Fibroblast of skin of right quadriceps (primary cell): ENCODE measurements at regions not wholly inside any gene's neighbourhood (a gene's known extent, or its start where the extent isn't known, plus 50 kb on each side); places are given as distances from the start of the nearest gene placed in this dataset.

ENCODE experiments used
- DNase-seq: peaks from one replicate; pipeline ENCODE4 v3.0.0-alpha.2; 2013

DNA sequence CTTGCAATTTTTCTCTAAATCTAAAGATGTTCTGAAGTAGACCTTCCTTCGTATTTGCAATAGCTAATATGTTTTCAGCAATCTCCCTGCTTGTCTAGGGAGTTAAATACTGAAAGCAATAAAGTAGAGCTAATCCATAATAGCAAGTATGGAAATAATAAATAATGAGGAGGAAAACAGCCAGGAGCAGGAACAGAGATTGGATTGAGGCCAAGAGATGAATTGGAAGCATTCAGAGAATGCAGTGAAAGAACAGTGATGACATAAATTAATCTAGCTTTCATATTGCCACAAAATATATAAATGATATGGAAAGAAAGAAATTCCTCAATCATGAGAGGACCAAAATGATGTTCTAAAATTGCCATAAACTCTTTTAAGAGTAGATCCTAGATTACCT lies 679.7 kb downstream of the METTL4 start:
- peak; percentile 1 for DNase-seq

- DNase-seq: no peak
These were observed 679.1 kb downstream of the METTL4 start for GRCh38 chr18:1892191-1892590.

DNA sequence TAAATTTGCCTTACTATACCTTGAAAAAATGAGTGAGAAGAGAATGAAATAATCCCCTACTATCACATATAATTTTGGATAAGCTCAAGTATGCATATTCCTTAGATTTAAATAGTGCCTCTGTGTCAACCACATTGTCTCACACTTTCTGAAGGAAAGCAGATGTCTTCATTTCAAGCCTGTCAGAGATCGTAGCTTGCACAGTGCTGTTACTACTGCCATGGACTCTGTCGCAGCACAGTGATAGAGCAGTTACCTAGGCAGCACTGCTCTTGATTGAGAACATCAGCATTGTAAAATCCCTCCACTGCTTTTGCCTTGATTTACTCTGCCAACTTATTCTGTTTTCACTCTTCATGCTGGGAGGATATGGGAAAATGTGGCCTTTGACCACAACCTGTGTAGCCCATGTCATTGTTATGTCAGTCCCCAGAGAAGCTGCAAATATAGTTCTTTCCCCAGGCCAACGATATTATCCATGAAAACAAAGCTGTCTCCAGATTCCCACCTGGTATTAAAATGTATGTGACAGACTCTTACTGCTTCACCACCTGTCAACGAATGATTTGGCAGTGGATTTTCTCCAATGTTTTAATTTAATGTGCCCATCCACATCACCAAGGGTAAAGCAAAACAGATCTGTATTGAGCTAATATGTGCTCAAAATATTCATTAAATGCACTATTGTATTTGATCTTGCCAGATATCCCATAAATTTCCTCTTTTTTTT lies 675.7 kb downstream of the METTL4 start:
- no peak for DNase-seq

- DNase-seq: no peak
These were observed 664.9 kb downstream of the METTL4 start for GRCh38 chr18:1906421-1906820.

DNA sequence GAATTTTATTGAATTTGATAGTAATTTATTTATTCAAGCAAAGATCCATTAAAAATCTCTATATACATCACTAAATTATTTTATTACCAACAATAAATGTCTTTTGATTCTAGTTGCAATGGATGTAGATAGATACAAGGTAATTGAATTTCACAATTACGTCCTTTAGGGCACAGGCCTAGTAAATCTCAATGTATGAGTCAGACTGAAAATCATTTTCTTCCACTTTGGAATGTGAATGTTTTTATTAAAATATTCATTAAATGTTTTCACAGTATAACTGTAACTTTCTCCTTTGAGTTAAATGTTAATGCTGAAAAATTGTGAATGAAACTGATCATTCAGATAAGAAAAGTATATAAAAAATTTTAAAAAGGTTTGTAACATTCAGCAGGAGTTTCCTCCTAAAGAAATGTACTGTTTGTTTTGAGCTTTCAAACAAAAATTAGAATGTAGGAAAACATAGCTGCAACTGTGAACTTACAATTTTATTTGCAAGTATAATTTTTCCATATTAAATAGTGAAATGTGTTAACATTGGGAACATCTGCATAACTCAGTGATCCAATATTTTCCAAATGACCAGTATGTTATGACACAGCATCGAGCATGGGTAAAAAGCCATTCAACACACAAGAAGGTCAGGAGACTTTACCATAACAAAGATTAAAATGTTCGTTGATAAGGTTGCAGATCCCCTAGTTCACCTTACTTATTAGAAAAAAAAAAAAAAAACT lies 663.7 kb downstream of the METTL4 start:
- DNase-seq: no peak

- no peak for DNase-seq
These were observed 656.8 kb downstream of the METTL4 start for GRCh38 chr18:1914489-1914888.

DNA sequence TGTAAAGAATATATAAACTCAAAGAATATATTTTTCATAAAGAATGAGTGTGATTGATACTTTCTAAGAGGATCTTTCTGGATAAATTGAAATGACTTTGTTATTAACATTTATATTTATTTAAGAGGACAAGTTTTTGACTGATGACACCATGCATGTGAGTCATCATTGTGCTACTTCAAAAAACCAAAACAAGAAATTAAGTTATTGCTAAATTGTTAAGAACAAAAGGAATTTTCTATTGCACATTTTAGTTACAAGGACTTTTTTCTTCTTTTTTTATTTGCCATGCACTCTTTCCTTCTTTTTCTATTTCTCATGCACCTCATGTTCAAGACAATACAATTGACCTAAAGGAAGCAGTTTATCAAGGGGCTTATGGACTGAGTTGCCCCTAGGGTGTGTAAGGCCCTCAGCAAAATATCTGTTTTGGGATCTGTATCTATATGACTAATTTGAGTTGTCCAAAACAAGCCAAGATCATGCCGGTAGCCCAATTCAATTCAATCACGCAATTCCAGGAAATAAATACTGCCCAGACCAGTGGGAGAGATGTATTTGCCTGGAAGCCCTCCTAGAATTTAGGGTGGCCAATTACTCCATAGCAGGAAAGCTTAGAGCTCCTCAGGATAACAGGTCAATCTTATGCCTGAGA lies 654.3 kb downstream of the METTL4 start:
- DNase-seq: peak; percentile 1

DNA sequence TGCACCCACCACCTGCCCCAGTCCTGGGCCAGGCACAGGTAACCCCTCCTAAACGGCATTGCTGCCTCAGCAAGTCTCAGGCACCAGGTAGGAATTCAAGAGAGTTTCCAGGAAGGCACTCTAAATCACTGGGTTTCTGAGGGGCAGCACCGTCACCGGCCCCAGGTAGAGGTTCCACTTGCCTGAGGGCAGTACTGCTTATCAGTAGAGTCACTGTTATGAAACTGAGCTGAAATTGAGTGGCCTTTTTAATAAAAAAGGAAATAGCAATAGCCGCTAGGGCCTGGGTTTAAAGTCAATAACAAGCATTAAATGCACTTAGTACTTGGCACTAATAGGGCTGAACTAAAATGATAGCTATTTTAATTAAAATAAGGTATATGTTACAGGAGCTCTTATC lies 653.7 kb downstream of the METTL4 start:
- no peak for DNase-seq

- no peak for DNase-seq
These were observed 649.2 kb downstream of the METTL4 start for GRCh38 chr18:1922066-1922465.

DNA sequence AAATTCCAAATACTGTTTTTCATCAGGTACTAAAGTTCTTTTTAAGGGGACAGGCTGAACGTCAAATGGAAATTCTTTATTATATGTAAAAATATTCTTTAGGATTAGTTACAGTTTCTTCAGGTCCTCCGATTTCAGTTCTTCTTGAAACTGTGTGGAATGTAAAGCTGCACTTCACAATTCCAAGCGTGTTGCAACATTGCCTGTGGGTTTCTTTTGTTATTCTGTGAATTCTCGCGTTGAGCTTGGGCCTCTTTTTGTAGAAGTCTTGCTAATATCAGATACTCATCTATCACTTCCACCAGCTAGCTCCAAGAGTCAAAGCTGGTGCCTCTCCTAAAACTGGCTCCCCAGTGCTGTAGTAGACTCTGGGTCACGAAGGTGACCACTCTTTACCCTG lies 642.6 kb downstream of the METTL4 start:
- DNase-seq: no peak

- DNase-seq: no peak
These were observed 641.6 kb downstream of the METTL4 start for GRCh38 chr18:1929720-1930119.

DNA sequence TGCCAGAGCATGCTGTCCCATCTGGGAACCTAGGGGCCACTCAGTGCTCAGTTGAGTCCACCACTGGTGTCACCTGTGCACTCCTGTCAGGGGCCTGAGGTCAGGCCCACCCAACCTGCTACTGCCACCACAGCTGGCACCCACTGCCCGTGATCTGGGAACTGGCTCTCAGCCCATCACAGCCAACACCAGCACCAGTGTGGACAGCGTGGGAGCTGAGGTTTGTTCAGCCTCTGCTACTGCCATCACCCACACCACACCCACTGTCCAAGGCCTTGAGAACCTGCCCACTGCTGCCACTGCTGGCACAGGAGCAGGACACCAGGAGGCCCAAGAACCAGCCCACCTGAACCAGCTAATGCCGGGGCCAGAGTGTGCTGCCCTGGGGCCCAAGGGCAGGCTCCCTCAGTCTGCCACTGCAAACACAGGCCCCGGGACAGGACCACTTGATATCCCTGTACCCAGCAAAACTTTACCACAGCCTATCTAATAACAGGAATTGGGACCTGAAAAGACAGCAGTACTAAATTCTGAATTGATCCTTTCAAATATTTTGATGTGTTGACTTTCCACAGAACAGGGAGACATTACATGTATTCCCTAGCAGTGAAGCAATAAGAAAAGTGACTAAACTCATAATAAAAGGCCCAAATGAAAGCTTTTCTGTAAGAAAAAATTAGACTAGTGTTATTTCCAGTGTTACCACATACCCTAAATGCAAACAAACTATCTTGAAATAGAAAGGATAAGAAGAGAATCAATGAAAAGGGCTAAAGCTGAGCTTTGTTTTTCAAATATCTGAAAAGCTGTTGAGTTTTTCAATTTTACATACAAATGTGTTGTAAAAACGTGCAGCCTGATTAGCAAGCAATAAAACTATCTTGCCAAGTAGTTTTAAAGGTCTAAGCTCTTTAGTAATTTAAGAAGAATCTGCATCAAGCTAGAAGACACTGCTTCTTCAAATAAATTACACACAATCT lies 640.7 kb downstream of the METTL4 start:
- no peak for DNase-seq

DNA sequence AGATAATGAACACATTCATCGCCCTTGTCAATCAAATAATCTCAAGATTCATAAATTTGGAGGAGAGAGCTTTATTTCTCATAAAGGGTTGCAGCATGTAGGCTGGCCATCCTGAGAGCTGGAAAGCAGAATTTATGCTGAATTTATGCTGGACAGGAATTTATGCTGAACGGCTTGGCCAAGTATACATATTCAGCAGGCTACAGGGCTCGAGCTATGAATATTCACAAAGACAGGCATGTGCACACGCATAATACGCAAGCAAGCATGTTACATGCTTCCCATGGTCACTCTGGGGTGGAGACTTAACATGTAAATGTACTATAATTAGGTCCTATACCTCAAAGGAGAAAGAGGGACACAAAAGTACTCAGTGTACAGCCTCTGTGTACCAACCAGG lies 618.8 kb downstream of the METTL4 start:
- no peak for DNase-seq

DNA sequence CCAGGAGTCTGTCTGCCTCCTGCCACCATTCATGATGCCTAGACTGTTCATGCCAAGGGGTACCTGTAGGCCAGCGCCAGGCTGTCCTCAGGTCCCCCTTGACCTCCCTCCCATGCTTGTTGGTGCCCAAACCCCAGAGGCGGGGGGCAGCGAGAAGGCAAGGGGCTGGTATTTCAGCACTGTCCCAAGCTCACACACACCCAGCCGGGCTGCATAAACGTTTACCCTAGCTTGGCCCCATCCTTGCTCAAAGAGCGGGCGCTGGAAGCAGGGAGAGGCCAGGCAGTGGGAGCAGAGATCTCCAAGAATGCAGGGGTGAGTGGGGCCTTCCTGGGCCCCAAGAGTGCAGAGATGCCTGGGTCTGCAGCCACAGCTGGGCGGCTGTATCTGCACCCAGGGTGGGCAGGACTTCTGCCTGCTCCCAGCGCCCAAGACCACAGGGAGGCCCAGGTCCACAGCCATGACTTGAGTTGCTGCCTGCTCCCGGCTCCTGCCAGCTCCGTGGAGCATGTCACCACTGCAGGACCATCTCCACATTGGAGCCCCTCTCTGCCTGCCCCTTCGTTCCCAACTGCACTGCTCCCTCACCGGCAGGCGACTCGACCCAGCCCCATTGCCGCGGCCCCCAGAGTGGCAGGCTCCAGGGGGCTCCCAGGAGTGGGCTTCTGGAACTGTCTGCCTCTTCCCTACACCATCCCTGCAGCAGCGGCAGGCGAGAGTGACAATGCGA lies 616.6 kb downstream of the METTL4 start:
- no peak for DNase-seq

DNA sequence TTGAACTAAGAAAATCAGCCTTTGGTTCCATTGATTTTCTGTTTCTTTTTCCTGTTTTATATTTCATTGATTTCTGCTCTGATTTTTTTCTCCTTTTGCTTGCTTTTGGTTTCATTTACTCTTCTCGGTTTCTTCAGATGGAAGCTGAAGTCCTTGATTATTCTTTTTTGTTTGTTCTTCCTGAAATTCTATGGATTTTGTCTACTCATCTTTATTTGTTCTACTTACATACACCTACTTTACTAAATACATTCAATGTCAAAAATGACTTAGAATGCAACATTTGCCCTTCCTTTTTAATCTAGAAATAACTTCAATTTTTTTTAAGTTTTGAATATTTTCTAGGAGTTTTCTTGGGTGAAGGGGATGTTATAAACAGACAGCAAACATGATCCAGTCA lies 612.5 kb downstream of the METTL4 start:
- no peak for DNase-seq

DNA sequence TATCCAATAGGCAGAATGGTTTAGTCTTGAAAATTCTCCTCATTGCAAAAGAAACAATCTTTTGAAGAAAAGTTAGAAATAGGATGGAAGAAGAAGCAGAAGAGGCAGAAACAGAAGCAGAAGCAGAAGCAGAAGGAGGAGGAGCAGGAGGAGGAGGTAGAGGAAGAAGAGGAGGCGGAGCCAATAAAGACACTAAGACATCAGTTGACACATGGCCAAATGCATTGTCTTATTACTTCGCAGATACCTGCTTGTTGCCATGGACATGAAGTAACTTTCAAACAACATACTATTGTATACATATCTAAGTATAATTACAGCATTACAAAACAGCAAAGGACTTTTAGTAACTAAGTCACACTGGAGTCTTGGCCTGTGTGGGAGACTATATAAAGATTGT lies 606.3 kb downstream of the METTL4 start:
- DNase-seq: no peak

DNA sequence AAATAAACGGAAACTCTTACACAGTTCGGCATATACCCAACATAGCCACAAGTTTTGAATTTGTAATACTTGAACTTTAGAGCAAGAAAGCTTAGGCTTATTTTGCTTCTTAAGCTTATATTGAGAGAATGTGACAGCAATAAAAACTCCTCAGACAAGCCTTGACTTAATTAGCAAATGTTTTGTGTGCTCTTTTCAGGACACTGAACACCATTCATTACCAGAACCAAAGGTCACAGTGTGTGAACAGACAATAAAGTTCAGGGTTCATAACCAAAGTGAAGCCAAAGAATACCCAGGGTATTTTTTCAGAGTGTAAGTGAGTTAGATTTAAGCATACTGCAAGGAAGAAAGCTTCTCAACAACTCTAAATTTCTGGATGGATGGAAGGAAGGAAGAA lies 605.8 kb downstream of the METTL4 start:
- DNase-seq: no peak

- no peak for DNase-seq
These were observed 602.4 kb downstream of the METTL4 start for GRCh38 chr18:1968801-1969498.

DNA sequence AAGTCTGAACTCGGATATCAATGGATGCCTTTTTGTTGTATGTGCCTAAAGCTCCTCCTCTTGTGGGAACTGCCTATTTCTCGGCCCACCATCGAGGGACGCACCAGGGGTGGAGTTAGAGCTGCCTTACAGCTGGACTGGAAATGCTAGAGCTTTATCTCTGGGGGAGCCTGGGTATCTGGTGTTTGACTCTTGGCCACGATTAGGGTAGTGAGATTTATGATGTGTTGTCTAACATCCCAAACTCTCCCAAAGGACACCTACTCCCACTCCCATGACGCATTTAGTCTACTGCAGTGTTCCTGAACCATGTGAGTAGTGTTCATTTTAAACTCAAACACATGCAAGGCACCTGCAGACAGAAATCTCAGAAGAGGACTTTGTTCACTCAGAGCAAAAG lies 594.8 kb downstream of the METTL4 start:
- DNase-seq: no peak

DNA sequence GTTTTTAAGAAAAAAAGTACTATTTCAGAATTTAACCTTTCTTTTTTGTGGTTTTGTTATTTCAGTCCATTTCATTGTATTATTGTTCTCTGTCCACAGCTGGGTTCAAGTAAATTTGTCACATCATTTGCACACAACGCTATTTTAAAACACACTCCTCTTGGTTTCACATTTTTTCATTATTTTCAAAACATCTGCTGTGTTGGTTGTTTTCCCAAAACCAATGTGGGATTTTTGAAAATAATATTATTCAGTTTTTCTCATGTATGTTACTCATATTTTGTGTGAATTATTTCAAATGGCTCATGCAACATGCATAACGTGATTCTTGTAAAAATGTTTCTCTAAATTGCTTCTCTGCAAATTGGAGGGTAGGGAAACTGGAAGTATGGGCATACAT lies 589.2 kb downstream of the METTL4 start:
- no peak for DNase-seq

- DNase-seq: no peak
These were observed 587.4 kb downstream of the METTL4 start for GRCh38 chr18:1983746-1984515.
